HCT116 (cell line): ENCODE measurements at regions not wholly inside any gene's neighbourhood (a gene's known extent, or its start where the extent isn't known, plus 50 kb on each side); places are given as distances from the start of the nearest gene placed in this dataset.
"Not testable (repeated sequence)": the region's sequence is repeated elsewhere in the genome, so short reads cannot be mapped to it uniquely, and the experiment has no call there.

Experiments used
- ATAC-seq: fragments of 200-7000 bp; cut with Tn5 transposase; 2 replicates; pipeline ENCODE4 v1.9.1; 2020; ENCODE audit warnings: mild to moderate bottlenecking, moderate library complexity
- BruUV-seq: library from RNA; stranded (reverse); fragments of 400-500 nt; replicated peaks from 2 replicates; lab custom pipeline; 2021; lab: Mats Ljungman, UMichigan
- CTCF ChIA-PET: fragments of 300-600 bp; sonication (Branson Sonifier 250); formaldehyde crosslinking; loops from one replicate; lab custom pipeline; 2021; ENCODE audit warnings: antibody characterized with exemption; lab: Charles Lee
- POLR2A ChIA-PET: fragments of 300-600, 350-600 bp; sonication (Branson Sonifier 250); formaldehyde crosslinking; loops from one replicate; lab custom pipeline; 2021; ENCODE audit warnings: antibody characterized with exemption; lab: Charles Lee
- RAD21 ChIA-PET, 2 experiments: fragments of 300-600 bp; sonication (Branson Sonifier 250); formaldehyde crosslinking; loops; one replicate each; lab custom pipeline; 2023; ENCODE audit warnings: low total read pairs in 2 of 2; ENCODE audit not compliant: uncharacterized antibody in 2 of 2, unreplicated experiment in 2 of 2, low non-redundant PET in 1 of 2; lab: Charles Lee
- DNase-seq: peaks from one replicate; pipeline ENCODE4 v3.0.0-alpha.2; 2010; ENCODE audit warnings: low read depth, low spot score
- H2AFZ ChIP-seq: fragments of 200-600 bp; shearing (Covaris generic), sonication (generic); 2 replicates; pipeline ENCODE4 v1.6.1; 2017; ENCODE audit warnings: low read depth, mixed run types, mixed read lengths, antibody characterized with exemption, low read length; ENCODE audit not compliant: poor library complexity, severe bottlenecking
- H3K27ac ChIP-seq: 2 replicates; pipeline ENCODE4 v1.5.1; 2012; ENCODE audit warnings: low read depth, low read length
- H3K27me3 ChIP-seq: fragments of 200-600 bp; sonication (generic); 2 replicates; pipeline ENCODE4 v1.6.1; 2016; ENCODE audit warnings: mixed run types, low read length, mixed read lengths; ENCODE audit not compliant: insufficient read depth
- H3K36me3 ChIP-seq, 2 experiments: fragments of 200-500 bp in 1 of 2; fragments of 200-600 bp in 1 of 2; sonication (Bioruptor generic) in 1 of 2; sonication (generic) in 1 of 2; 2 replicates each; pipeline versions ENCODE4 v1.5.1 to v1.6.1; 2014 to 2016; ENCODE audit warnings: low read length in 2 of 2, inconsistent platforms in 1 of 2, mixed read lengths in 1 of 2, mixed run types in 1 of 2; ENCODE audit not compliant: insufficient read depth in 2 of 2, control insufficient read depth in 1 of 2
- H3K4me1 ChIP-seq, 2 experiments: fragments of 200-600 bp in 1 of 2; sonication (generic) in 1 of 2; 2 replicates each; pipeline versions ENCODE4 v1.5.1 to v1.6.1; 2012 to 2017; ENCODE audit warnings: low read length in 2 of 2, inconsistent platforms in 1 of 2, mild to moderate bottlenecking in 1 of 2, mixed read lengths in 1 of 2, mixed run types in 1 of 2, moderate library complexity in 1 of 2; ENCODE audit not compliant: insufficient read depth in 2 of 2, control insufficient read depth in 1 of 2
- H3K4me2 ChIP-seq: fragments of 200-600 bp; sonication (generic); 2 replicates; pipeline ENCODE4 v1.6.1; 2017; ENCODE audit warnings: mixed run types, low read length, mixed read lengths
- H3K4me3 ChIP-seq, 2 experiments: fragments of 200-600 bp in 1 of 2; sonication (generic) in 1 of 2; replicated peaks in 1 of 2; 2 replicates each; pipeline ENCODE4 v1.5.1; 2011 to 2016; ENCODE audit warnings: low read length in 2 of 2, control low read depth in 1 of 2, low read depth in 1 of 2, mild to moderate bottlenecking in 1 of 2, mixed read lengths in 1 of 2, mixed run types in 1 of 2
- H3K79me2 ChIP-seq: fragments of 200-600 bp; sonication (generic); 2 replicates; pipeline ENCODE4 v1.6.1; 2017; ENCODE audit warnings: mild to moderate bottlenecking, mixed run types, low read length, moderate library complexity, mixed read lengths; ENCODE audit not compliant: insufficient read depth
- H3K9ac ChIP-seq: fragments of 200-600 bp; sonication (generic); 2 replicates; pipeline ENCODE4 v1.6.1; 2016; ENCODE audit warnings: low read length, mixed read lengths
- H3K9me2 ChIP-seq: fragments of 200-600 bp; sonication (generic), shearing (Covaris generic); 2 replicates; pipeline ENCODE4 v1.6.1; 2017; ENCODE audit warnings: mixed run types, mild to moderate bottlenecking, moderate library complexity; ENCODE audit not compliant: insufficient read depth
- H3K9me3 ChIP-seq, 2 experiments: fragments of 200-500 bp in 1 of 2; fragments of 200-600 bp in 1 of 2; sonication (Bioruptor generic) in 1 of 2; sonication (generic) in 1 of 2; 2 replicates each; pipeline ENCODE4 v1.6.1; 2014 to 2017; ENCODE audit warnings: low read length in 2 of 2, mixed read lengths in 2 of 2, inconsistent platforms in 1 of 2, low read depth in 1 of 2, mild to moderate bottlenecking in 1 of 2, mixed run types in 1 of 2, moderate library complexity in 1 of 2; ENCODE audit not compliant: control insufficient read depth in 1 of 2, insufficient read depth in 1 of 2
- H4K20me1 ChIP-seq: fragments of 200-600 bp; sonication (generic), shearing (Covaris generic); 2 replicates; pipeline ENCODE4 v1.6.1; 2017; ENCODE audit warnings: mixed run types, mild to moderate bottlenecking, moderate library complexity; ENCODE audit not compliant: insufficient read depth
- POLR2A ChIP-seq: IDR thresholded peaks from 2 replicates; pipeline ENCODE4 v1.7.0; 2011; ENCODE audit warnings: borderline replicate concordance; ENCODE audit not compliant: insufficient read depth, insufficient read length; ENCODE audit errors: extremely low read depth
- SIN3A ChIP-seq: IDR thresholded peaks from 2 replicates; pipeline ENCODE4 v1.6.1; 2012; ENCODE audit warnings: low read depth
- intact Hi-C: fragments of 100-400 bp; cut with micrococcal nuclease; formaldehyde crosslinking; loops from 2 replicates; pipeline ENCODE4 v1.10.0; 2022
- TF ChIP-seq, protein P1 (sequence below), 3 experiments: fragments of 200-600 bp in 1 of 3; sonication (generic) in 1 of 3; IDR thresholded peaks in 2 of 3; conservative IDR thresholded peaks in 1 of 3; 2 replicates each; pipeline ENCODE4 v1.5.1; 2012 to 2017; ENCODE audit warnings: low read depth in 2 of 3, low read length in 2 of 3, antibody characterized with exemption in 1 of 3, borderline replicate concordance in 1 of 3, control low read depth in 1 of 3, mild to moderate bottlenecking in 1 of 3, mixed read lengths in 1 of 3, mixed run types in 1 of 3, moderate library complexity in 1 of 3; ENCODE audit not compliant: insufficient read depth in 1 of 3

DNA sequence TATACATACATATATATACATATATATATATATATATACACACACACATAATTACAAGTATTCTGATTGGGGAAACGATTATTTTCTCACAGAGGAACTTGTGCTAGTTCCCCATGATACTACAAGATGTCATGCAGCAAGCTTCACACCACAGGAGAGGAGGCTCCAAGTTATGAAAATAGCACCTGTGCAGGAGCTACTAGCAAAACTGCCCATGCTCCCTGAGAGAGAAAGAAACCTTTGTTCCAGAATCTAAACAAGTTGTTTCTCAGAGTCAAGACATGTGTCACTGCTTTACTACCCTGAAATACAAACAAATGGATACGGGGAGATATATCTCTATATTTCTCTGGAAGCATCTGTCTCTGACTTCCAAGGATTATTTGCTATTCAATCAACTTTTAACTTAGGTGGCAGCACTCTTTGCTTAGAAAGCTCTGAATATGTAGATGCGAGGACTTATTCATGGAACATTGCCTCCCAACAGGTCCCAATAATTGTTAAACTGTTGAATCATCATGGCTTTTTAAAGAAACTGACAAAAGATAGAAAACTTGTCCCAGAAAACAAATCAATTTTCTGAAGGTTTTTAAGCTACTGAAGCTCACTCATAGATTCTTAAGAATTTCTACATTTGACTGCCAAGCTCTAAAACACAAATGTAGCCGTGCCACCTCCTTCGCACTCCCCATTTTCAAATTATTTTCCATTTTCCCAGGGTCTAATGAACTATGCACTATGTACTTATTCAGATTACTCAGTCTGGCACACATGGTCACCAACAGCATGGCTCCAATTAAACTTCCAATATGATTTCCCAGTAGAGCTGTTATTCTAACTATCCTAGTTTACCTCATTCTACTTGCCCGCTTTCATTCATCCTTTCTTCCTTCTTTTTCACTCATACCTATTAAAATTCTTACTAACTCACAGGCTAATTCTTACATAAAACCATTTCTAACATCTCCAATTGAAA, 929.1 kb downstream of the LTN1 start:
- intact Hi-C loops: loop anchor here (10.0 kb wide), 1 partner anchor 681 kb away; no protein-coding TSS in a partner anchor
- no TSS peak for BruUV-seq
- no peak overlapping the region for H3K4me2 ChIP-seq
- H3K4me3 ChIP-seq: no peak overlapping the region
- H3K36me3 ChIP-seq: no peaks in the 10 kb centered on the region
- no peaks in the 10 kb centered on the region for H3K4me1 ChIP-seq
- no peaks in the 10 kb centered on the region for H3K79me2 ChIP-seq
- CTCF ChIA-PET: no interaction called here
- H4K20me1 ChIP-seq: no peaks in the 10 kb centered on the region
- no peak overlapping the region for H3K9ac ChIP-seq
- ATAC-seq (no peak), DNase-seq (no peak)
- H3K27ac ChIP-seq: no peak overlapping the region
- peaks cover 5 to 10% of the 10 kb centered on the region in 2 experiments; a peak in 2 of 4 replicates for H3K9me3 ChIP-seq
- RAD21 ChIA-PET: no interaction called here
- H2AFZ ChIP-seq: no peak overlapping the region
- no peak for TF ChIP-seq SIN3A
- TF ChIP-seq, protein P1, sequence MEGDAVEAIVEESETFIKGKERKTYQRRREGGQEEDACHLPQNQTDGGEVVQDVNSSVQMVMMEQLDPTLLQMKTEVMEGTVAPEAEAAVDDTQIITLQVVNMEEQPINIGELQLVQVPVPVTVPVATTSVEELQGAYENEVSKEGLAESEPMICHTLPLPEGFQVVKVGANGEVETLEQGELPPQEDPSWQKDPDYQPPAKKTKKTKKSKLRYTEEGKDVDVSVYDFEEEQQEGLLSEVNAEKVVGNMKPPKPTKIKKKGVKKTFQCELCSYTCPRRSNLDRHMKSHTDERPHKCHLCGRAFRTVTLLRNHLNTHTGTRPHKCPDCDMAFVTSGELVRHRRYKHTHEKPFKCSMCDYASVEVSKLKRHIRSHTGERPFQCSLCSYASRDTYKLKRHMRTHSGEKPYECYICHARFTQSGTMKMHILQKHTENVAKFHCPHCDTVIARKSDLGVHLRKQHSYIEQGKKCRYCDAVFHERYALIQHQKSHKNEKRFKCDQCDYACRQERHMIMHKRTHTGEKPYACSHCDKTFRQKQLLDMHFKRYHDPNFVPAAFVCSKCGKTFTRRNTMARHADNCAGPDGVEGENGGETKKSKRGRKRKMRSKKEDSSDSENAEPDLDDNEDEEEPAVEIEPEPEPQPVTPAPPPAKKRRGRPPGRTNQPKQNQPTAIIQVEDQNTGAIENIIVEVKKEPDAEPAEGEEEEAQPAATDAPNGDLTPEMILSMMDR (IDR thresholded peaks at IDR 0.05 in 2 of 3, conservative IDR thresholded peaks at IDR 0.05 in 1 of 3; ENCODE audit: borderline replicate concordance in 1 of 3, insufficient read depth in 1 of 3, low read depth in 2 of 3, low read length in 2 of 3): no peak
- no peak for TF ChIP-seq POLR2A
- no peaks in the 10 kb centered on the region for H3K9me2 ChIP-seq
- POLR2A ChIA-PET: no interaction called here
- no peaks in the 10 kb centered on the region for H3K27me3 ChIP-seq

DNA sequence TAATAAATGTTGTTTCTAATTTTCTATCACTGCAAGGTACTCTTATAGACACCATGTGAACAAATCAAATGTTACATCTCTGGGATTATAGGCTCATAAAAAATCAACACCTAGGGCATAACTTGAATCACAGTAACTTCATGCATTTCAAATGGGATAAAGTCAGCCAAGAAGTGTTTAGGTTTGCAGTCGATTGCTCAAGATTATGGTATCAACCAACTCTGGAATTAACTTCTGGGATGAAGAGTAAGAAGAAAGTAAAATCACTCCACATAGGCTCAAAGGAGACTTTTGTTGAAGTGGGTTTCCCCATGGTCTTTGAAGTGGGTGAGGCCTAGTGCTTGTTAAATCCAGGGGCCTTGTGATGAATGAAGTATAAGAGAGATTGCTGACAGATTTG, 939.7 kb downstream of the LTN1 start:
- H3K9ac ChIP-seq, H2AFZ ChIP-seq, H3K36me3 ChIP-seq, POLR2A ChIA-PET, H3K79me2 ChIP-seq, H3K27me3 ChIP-seq, DNase-seq, H3K4me1 ChIP-seq, BruUV-seq, H4K20me1 ChIP-seq, H3K9me3 ChIP-seq, H3K27ac ChIP-seq, CTCF ChIA-PET, ATAC-seq, H3K4me3 ChIP-seq, H3K9me2 ChIP-seq, H3K4me2 ChIP-seq, RAD21 ChIA-PET: not testable (repeated sequence)
- intact Hi-C loops: loop anchor here (5.0 kb wide), 1 partner anchor 1201 kb away; no protein-coding TSS in a partner anchor
